Adrenal gland (tissue), 9 donors: ENCODE measurements at regions not wholly inside any gene's neighbourhood (a gene's known extent, or its start where the extent isn't known, plus 50 kb on each side); places are given as distances from the start of the nearest gene placed in this dataset.

ENCODE experiments used
- DNase-seq, 7 donors: peaks; one replicate each; pipeline ENCODE4 v3.0.0-alpha.2; 2019 to 2020
- H3K27ac ChIP-seq, 5 donors: fragments of 200-600 bp; sonication (generic) in 4 of 5; 1 replicate in 3 of 5; 2 replicates in 2 of 5; pipeline versions ENCODE4 v1.5.1 to v1.8.0; 2016 to 2020; ENCODE audit warnings: mild to moderate bottlenecking in 1 of 5
- H3K27me3 ChIP-seq: fragments of 200-600 bp; 2 replicates; pipeline ENCODE4 v1.8.0; 2021
- H3K36me3 ChIP-seq, 2 donors: fragments of 200-600 bp; replicated peaks in 1 of 2; 1 replicate in 1 of 2; 2 replicates in 1 of 2; pipeline versions ENCODE4 v1.5.1 to v1.8.0; 2018 to 2022
- H3K4me1 ChIP-seq, 2 donors: fragments of 200-600 bp; replicated peaks in 1 of 2; 1 replicate in 1 of 2; 2 replicates in 1 of 2; pipeline versions ENCODE4 v1.5.1 to v1.8.0; 2018 to 2021
- H3K4me3 ChIP-seq, 4 donors: fragments of 200-600 bp; sonication (generic) in 3 of 4; one replicate each; pipeline ENCODE4 v1.5.1; 2016 to 2018
- H3K9me3 ChIP-seq, 3 donors: fragments of 200-600 bp; sonication (generic) in 1 of 3; replicated peaks in 1 of 3; 1 replicate in 2 of 3; 2 replicates in 1 of 3; pipeline versions ENCODE4 v1.5.1 to v1.8.0; 2016 to 2021
- POLR2A ChIP-seq, 2 donors: fragments of 450-650 bp; IDR thresholded peaks; one replicate each; pipeline ENCODE4 v1.6.1; 2017; ENCODE audit warnings: antibody characterized with exemption in 2 of 2, mild to moderate bottlenecking in 2 of 2, moderate library complexity in 1 of 2
- WGBS, 4 donors: extraction: QIAGEN DNeasy Blood & Tissue Kit in 2 of 4; methylation state at CpG; one replicate each; pipeline versions ENCODE4 v1.1.5 to v1.1.7; 2013 to 2017; 5-methylcytosine and 5-hydroxymethylcytosine counted together
- intact Hi-C, 2 donors: fragments of 100-400 bp; cut with DNase I; formaldehyde crosslinking; loops; one replicate each; pipeline versions ENCODE4 v1.14.1 to v1.15.0; 2022 to 2023
- TF ChIP-seq, protein P1 (sequence below), 6 experiments: fragments of 450-650 bp in 4 of 6; fragments of 200-600 bp in 2 of 6; sonication (generic) in 1 of 6; IDR thresholded peaks; 1 replicate in 5 of 6; 2 replicates in 1 of 6; pipeline versions ENCODE4 v1.5.1 to v1.8.0; 2016 to 2021; ENCODE audit warnings: antibody characterized with exemption in 6 of 6, mild to moderate bottlenecking in 2 of 6, moderate library complexity in 1 of 6
- donor health status: healthy with polysubstance abuse.
- donor health status: Bipolar disorder and iron deficiency.
- donor health status: DM: yes; HTN: yes; CAD: no.
- donor health status: DM: no; HTN: no; CAD: no.
- donor health status: DM: no; HTN: no; CAD: no.

GRCh38 chr18:30469091-30469490, 573.5 kb downstream of the DSC3 start:
- H3K4me1 ChIP-seq, result no peaks in the 10 kb centered on the region
- TF ChIP-seq, protein P1, sequence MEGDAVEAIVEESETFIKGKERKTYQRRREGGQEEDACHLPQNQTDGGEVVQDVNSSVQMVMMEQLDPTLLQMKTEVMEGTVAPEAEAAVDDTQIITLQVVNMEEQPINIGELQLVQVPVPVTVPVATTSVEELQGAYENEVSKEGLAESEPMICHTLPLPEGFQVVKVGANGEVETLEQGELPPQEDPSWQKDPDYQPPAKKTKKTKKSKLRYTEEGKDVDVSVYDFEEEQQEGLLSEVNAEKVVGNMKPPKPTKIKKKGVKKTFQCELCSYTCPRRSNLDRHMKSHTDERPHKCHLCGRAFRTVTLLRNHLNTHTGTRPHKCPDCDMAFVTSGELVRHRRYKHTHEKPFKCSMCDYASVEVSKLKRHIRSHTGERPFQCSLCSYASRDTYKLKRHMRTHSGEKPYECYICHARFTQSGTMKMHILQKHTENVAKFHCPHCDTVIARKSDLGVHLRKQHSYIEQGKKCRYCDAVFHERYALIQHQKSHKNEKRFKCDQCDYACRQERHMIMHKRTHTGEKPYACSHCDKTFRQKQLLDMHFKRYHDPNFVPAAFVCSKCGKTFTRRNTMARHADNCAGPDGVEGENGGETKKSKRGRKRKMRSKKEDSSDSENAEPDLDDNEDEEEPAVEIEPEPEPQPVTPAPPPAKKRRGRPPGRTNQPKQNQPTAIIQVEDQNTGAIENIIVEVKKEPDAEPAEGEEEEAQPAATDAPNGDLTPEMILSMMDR (IDR thresholded peaks at IDR 0.05), result no peak
- TF ChIP-seq POLR2A (IDR thresholded peaks at IDR 0.05), result no peak
- WGBS, 4 donors, result 54 to 63% (median 62%) methylated on average over 4 of the region's 4 CpGs
- DNase-seq, result no peak
- no peaks in the 10 kb centered on the region for H3K27me3 ChIP-seq
- no peaks in the 10 kb centered on the region for H3K36me3 ChIP-seq
- H3K4me3 ChIP-seq, result no peak overlapping the region
- H3K9me3 ChIP-seq, result no peaks in the 10 kb centered on the region
- intact Hi-C loops, result no loop called here
- no peak overlapping the region for H3K27ac ChIP-seq

DNA sequence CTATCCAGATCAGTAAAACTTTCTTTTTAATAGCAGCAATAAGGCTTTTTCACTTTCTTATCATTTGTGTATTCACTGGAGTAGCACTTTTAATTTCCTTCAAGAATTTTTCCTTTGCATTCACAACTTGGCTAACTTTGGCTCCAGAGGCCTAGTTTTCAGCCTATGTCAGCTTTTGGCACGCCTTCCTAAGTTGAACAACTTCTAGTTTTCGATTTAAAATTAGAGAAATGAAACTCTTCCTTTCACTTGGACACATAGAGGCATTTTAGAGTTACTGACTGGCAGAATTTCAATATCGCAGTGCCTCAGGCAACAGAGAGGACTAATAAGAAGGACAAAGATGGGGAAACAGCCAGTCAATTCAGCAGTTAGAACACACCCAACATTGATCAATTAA, 577.4 kb downstream of the DSC3 start:
- WGBS, 4 donors, result 61 to 67% (median 62%) methylated on average over 3 of the region's 3 CpGs
- no peak overlapping the region for H3K4me3 ChIP-seq
- no peaks in the 10 kb centered on the region for H3K27me3 ChIP-seq
- no peaks in the 10 kb centered on the region for H3K4me1 ChIP-seq
- intact Hi-C loops, result no loop called here
- TF ChIP-seq, protein P1 (IDR thresholded peaks at IDR 0.05), result no peak
- TF ChIP-seq POLR2A (IDR thresholded peaks at IDR 0.05), result no peak
- DNase-seq, result peak in 1 of 7 donors; percentile 8
- H3K27ac ChIP-seq, result no peak overlapping the region
- H3K36me3 ChIP-seq, result no peaks in the 10 kb centered on the region
- H3K9me3 ChIP-seq, result no peaks in the 10 kb centered on the region

- Histone ChIP-seq H3K36me3 (no peaks in the 10 kb centered on the region), H3K4me3 (no peak overlapping the region), H3K4me1 (no peaks in the 10 kb centered on the region), H3K27ac (no peak overlapping the region), H3K9me3 (no peaks in the 10 kb centered on the region), H3K27me3 (no peaks in the 10 kb centered on the region)
- no peak for DNase-seq
- intact Hi-C loops, result no loop called here
- 50 to 83% (median 60%) methylated on average over 1 of the region's 1 CpG for WGBS, 4 donors
- TF ChIP-seq, protein P1 (IDR thresholded peaks at IDR 0.05), result no peak
- TF ChIP-seq POLR2A (IDR thresholded peaks at IDR 0.05), result no peak
Measured at GRCh38 chr18:30457156-30457555, 585.4 kb downstream of the DSC3 start.

DNA sequence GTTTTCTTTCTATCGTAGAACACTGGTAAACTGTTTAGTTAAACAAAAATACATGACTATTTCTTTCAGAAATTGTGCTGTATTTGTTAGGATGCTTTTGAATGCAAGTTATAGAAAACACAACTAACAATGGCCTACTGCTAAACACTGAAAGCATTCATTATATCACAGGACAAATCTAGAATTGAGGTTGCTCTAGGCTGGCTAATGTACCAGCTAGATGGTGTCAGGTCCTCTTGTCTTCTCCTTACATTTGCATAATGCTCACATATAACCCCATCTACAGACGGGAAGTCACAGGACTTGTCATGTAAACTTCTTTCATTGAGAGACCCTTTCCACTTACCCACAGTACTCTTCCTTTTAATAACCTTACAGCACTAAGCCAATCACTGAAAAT, 586.8 kb downstream of the DSC3 start:
- DNase-seq, result no peak
- H3K27ac ChIP-seq, result no peak overlapping the region
- H3K4me1 ChIP-seq, result no peaks in the 10 kb centered on the region
- no peak for TF ChIP-seq POLR2A (IDR thresholded peaks at IDR 0.05)
- TF ChIP-seq, protein P1 (IDR thresholded peaks at IDR 0.05), result no peak
- no peak overlapping the region for H3K4me3 ChIP-seq
- no peaks in the 10 kb centered on the region for H3K27me3 ChIP-seq
- no peaks in the 10 kb centered on the region for H3K9me3 ChIP-seq
- intact Hi-C loops, result no loop called here
- 61 to 71% (median 65%) methylated on average over 2 of the region's 2 CpGs for WGBS, 4 donors
- no peaks in the 10 kb centered on the region for H3K36me3 ChIP-seq
